Neuron (in vitro differentiated cells): ENCODE measurements at regions not wholly inside any gene's neighbourhood (a gene's known extent, or its start where the extent isn't known, plus 50 kb on each side); places are given as distances from the start of the nearest gene placed in this dataset.
A peak's percentile ranks its signal among the peaks of the same experiment; 100 is the strongest.

Source experiments
- H2AFZ ChIP-seq: one replicate; pipeline ENCODE4 v1.6.1; 2013; ENCODE audit warnings: low read depth, mild to moderate bottlenecking, inconsistent platforms, low read length, moderate library complexity
- H3K27me3 ChIP-seq: one replicate; pipeline ENCODE4 v1.6.1; 2013; ENCODE audit warnings: low read length; ENCODE audit not compliant: insufficient read depth
- H3K36me3 ChIP-seq: one replicate; pipeline ENCODE4 v1.6.1; 2013; ENCODE audit warnings: low read length; ENCODE audit not compliant: insufficient read depth
- H3K4me1 ChIP-seq: one replicate; pipeline ENCODE4 v1.6.1; 2013; ENCODE audit warnings: low read length; ENCODE audit not compliant: insufficient read depth
- H3K4me3 ChIP-seq: 2 replicates; pipeline ENCODE4 v1.5.1; 2013; ENCODE audit warnings: mild to moderate bottlenecking, low read length, moderate library complexity
- H3K9me3 ChIP-seq: one replicate; pipeline ENCODE4 v1.6.1; 2013; ENCODE audit warnings: low read length

GRCh38 chr7:21128062-21128817, 299.6 kb upstream of the SP4 start:
- H2AFZ ChIP-seq: peak overlapping the region; percentile 5
- no peak overlapping the region for H3K4me3 ChIP-seq

GRCh38 chr7:21131897-21132296, 296.0 kb upstream of the SP4 start:
- Histone ChIP-seq H3K4me1 (peaks cover 10% of the 10 kb centered on the region), H3K4me3 (no peak overlapping the region), H2AFZ (no peak overlapping the region), H3K36me3 (no peaks in the 10 kb centered on the region), H3K27me3 (no peaks in the 10 kb centered on the region), H3K9me3 (peaks cover 4% of the 10 kb centered on the region)

More at GRCh38 chr7:21128062-21128817, 299.6 kb upstream of the SP4 start:
- Histone ChIP-seq H3K36me3 (no peaks in the 10 kb centered on the region), H3K27me3 (peaks cover 2% of the 10 kb centered on the region), H3K4me1 (peaks cover 10% of the 10 kb centered on the region), H3K9me3 (peaks cover 2% of the 10 kb centered on the region)

- no peak overlapping the region for H2AFZ ChIP-seq
- no peaks in the 10 kb centered on the region for H3K36me3 ChIP-seq
- peaks cover 4% of the 10 kb centered on the region for H3K9me3 ChIP-seq
- H3K4me3 ChIP-seq: no peak overlapping the region
- no peaks in the 10 kb centered on the region for H3K4me1 ChIP-seq
- H3K27me3 ChIP-seq: peaks cover 4% of the 10 kb centered on the region
These were observed 293.3 kb upstream of the SP4 start for GRCh38 chr7:21134631-21135030.

GRCh38 chr7:21135437-21135836, 292.4 kb upstream of the SP4 start:
- H3K27me3 ChIP-seq: peaks cover 12% of the 10 kb centered on the region
- peaks cover 4% of the 10 kb centered on the region for H3K9me3 ChIP-seq
- no peaks in the 10 kb centered on the region for H3K36me3 ChIP-seq
- H3K4me3 ChIP-seq: no peak overlapping the region
- no peaks in the 10 kb centered on the region for H3K4me1 ChIP-seq
- no peak overlapping the region for H2AFZ ChIP-seq

- peaks cover 2% of the 10 kb centered on the region for H3K9me3 ChIP-seq
- H3K27me3 ChIP-seq: peaks cover 19% of the 10 kb centered on the region
- H2AFZ ChIP-seq: no peak overlapping the region
- H3K4me1 ChIP-seq: no peaks in the 10 kb centered on the region
- no peaks in the 10 kb centered on the region for H3K36me3 ChIP-seq
- no peak overlapping the region for H3K4me3 ChIP-seq
These were observed 290.2 kb upstream of the SP4 start for GRCh38 chr7:21137640-21138039.

GRCh38 chr7:21140622-21141021, 287.3 kb upstream of the SP4 start:
- peaks cover 27% of the 10 kb centered on the region for H3K27me3 ChIP-seq

GRCh38 chr7:21141476-21141875, 286.4 kb upstream of the SP4 start:
- Histone ChIP-seq H3K9me3 (no peaks in the 10 kb centered on the region), H3K36me3 (no peaks in the 10 kb centered on the region), H2AFZ (no peak overlapping the region), H3K27me3 (peaks cover 27% of the 10 kb centered on the region), H3K4me1 (no peaks in the 10 kb centered on the region), H3K4me3 (no peak overlapping the region)

More at GRCh38 chr7:21140622-21141021, 287.3 kb upstream of the SP4 start:
- no peaks in the 10 kb centered on the region for H3K36me3 ChIP-seq
- H3K4me3 ChIP-seq: no peak overlapping the region
- no peaks in the 10 kb centered on the region for H3K9me3 ChIP-seq
- H3K4me1 ChIP-seq: no peaks in the 10 kb centered on the region
- H2AFZ ChIP-seq: no peak overlapping the region

- Histone ChIP-seq H3K36me3 (no peaks in the 10 kb centered on the region), H3K27me3 (peaks cover 27% of the 10 kb centered on the region), H3K9me3 (no peaks in the 10 kb centered on the region), H3K4me1 (no peaks in the 10 kb centered on the region), H3K4me3 (no peak overlapping the region), H2AFZ (no peak overlapping the region)
These were observed 285.8 kb upstream of the SP4 start for GRCh38 chr7:21142081-21142480.

GRCh38 chr7:21146642-21147423, 281.1 kb upstream of the SP4 start:
- H3K4me1 ChIP-seq: no peaks in the 10 kb centered on the region
- no peak overlapping the region for H2AFZ ChIP-seq
- no peak overlapping the region for H3K4me3 ChIP-seq
- H3K9me3 ChIP-seq: no peaks in the 10 kb centered on the region
- H3K36me3 ChIP-seq: no peaks in the 10 kb centered on the region
- H3K27me3 ChIP-seq: peaks cover 12% of the 10 kb centered on the region

GRCh38 chr7:21149809-21150208, 278.1 kb upstream of the SP4 start:
- Histone ChIP-seq H2AFZ (no peak overlapping the region), H3K36me3 (no peaks in the 10 kb centered on the region), H3K4me3 (no peak overlapping the region), H3K27me3 (no peaks in the 10 kb centered on the region), H3K4me1 (no peaks in the 10 kb centered on the region), H3K9me3 (no peaks in the 10 kb centered on the region)

- no peak overlapping the region for H3K4me3 ChIP-seq
- no peaks in the 10 kb centered on the region for H3K9me3 ChIP-seq
These were observed 273.3 kb upstream of the SP4 start for GRCh38 chr7:21154614-21155013.

GRCh38 chr7:21159506-21159905, 268.4 kb upstream of the SP4 start:
- H3K27me3 ChIP-seq: peaks cover 21% of the 10 kb centered on the region
- no peaks in the 10 kb centered on the region for H3K36me3 ChIP-seq

More at GRCh38 chr7:21154614-21155013, 273.3 kb upstream of the SP4 start:
- no peaks in the 10 kb centered on the region for H3K36me3 ChIP-seq
- H3K4me1 ChIP-seq: no peaks in the 10 kb centered on the region
- no peak overlapping the region for H2AFZ ChIP-seq
- peaks cover 8% of the 10 kb centered on the region for H3K27me3 ChIP-seq

GRCh38 chr7:21160401-21160800, 267.5 kb upstream of the SP4 start:
- Histone ChIP-seq H3K9me3 (peaks cover 3% of the 10 kb centered on the region), H2AFZ (no peak overlapping the region), H3K4me1 (peaks cover 2% of the 10 kb centered on the region), H3K4me3 (no peak overlapping the region), H3K36me3 (no peaks in the 10 kb centered on the region), H3K27me3 (peaks cover 21% of the 10 kb centered on the region)

More at GRCh38 chr7:21159506-21159905, 268.4 kb upstream of the SP4 start:
- Histone ChIP-seq H2AFZ (no peak overlapping the region), H3K4me3 (no peak overlapping the region), H3K4me1 (peaks cover 2% of the 10 kb centered on the region), H3K9me3 (no peaks in the 10 kb centered on the region)
